HK-2 (cell line): ENCODE measurements at regions not wholly inside any gene's neighbourhood (a gene's known extent, or its start where the extent isn't known, plus 50 kb on each side); places are given as distances from the start of the nearest gene placed in this dataset.
A peak's percentile ranks its signal among the peaks of the same experiment; 100 is the strongest.
"Not testable (repeated sequence)": the region's sequence is repeated elsewhere in the genome, so short reads cannot be mapped to it uniquely, and the experiment has no call there.

Experiments used
- DNase-seq: peaks from one replicate; pipeline ENCODE4 v3.0.0-alpha.2; 2018; ENCODE audit not compliant: unreplicated experiment

DNA sequence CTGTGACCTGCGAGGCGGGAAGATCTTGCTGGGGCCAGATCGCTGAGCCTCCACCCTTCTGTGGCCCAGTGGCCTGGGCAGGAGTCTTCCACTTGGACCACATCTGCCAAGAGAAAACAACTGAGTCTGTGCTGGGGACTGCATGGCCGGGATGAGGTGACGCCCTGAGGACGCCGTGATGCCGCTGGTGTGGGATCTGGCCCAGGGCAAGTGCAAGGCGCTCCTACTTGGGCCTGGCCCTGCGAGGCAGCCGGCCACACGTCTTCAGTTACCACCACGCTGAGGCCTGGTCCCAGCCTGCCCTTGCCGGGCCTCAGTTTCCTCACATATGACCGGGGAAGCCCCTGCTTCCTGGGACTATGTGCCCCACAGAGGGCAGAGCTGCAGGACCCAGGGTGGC, 133.4 kb downstream of the SLC25A46 start:
- no peak for DNase-seq

DNA sequence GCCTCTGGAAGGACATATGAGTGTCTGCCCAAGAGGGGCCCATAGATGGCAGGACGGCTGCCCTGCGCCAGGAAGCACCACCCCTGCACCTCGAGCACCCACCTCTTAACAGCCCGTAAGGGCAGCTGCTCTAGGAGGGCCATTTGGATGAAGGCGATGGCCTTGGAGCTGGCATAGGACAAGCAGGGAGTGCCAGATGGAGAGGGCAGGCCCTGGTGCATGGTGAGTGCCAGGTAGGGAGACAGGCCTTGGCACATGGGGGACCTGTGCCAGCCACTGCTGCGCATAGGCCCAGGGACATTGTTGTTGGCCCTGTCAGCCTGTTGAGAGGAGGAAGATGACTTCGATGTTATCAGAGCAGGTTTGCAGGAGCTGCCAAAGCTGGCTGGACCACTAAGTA, 134.2 kb downstream of the SLC25A46 start:
- no peak for DNase-seq

DNA sequence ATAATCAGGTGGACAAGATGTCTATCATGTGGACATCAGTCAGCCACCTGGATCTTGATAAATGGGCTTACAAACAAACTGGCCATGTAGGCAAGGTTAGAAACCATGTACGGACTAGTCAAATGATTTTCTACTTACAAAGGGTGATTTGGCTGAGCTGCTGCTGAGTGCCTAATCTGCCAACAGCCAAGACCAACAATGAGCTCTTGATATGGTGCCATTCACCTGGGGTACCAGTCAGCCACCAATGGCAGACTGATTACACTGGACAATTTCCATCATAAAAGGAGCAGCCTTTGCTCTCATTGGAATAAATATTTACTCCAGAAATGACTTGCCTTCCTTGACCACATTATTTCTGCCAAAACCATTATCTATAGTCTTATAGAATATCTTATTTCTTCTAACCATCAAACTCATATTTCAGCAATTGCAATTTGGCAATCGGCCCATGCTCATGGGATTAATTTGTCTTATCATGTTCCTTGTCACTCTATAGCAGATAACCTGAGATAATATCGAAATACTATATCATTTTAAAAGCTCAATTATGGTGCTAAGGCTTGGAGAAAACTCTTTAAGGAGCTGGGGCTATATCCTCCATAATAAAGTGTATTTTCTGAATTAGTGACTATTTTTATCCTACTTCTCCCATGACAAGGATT, 135.1 kb downstream of the SLC25A46 start:
- no peak for DNase-seq

DNA sequence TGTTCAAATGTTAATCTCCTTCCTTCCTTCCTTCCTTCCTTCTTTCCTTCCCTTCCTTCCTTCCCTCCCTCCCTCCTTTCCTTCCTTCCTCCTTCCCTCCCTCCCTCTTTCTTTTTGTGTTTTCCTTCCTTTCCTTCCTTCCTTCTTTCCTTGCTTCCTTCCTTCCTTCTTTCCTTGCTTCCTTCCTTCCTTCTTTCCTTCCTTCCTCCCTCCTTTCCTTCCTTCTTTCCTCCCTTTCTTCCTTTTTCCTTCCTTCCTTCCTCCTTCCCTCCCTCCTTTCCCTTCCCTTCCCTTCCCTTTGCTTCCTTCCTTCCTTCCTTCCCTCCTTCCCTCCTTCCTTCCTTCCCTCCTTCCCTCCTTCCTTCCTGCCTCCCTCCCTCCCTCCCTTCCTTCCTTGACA, 136.3 kb downstream of the SLC25A46 start:
- DNase-seq, result not testable (repeated sequence)

DNA sequence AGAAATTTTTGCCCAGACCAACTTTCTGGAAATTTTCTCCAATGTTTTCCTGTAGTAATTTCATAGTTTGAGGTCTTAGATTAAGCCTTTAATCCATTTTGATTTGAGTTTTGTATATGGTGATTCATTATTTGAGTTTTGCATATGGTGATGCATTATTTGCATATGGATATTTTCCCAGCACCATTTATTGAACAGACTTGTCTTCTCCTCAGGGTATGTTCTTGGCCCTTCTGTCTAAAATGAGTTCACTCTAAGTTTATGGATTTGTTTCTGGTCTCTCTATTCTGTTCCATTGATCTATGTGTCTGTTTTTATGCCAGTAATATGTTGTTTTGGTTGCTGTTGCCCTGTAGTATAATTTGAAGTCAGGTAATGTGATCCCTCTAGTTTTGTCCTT, 139.3 kb downstream of the SLC25A46 start:
- DNase-seq, result no peak

DNA sequence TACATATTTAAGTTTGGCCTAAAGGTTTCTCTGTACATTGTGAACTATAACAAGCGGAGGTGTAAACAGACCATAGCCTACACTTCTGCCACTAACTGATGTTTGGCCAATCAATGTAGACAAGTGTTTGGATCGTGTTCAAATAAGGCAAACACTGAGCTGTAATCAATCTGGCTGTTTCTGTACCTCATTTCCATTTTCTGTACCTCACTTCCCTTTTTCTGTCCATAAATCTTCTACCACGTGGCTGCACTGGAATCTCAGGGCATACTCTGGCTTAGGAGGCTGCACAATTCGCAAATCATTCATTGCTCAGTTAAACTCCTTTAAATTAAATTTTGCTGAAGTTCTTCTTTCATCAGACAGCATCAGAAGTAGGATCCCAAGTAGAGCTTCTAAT, 140.9 kb downstream of the SLC25A46 start:
- no peak for DNase-seq

DNA sequence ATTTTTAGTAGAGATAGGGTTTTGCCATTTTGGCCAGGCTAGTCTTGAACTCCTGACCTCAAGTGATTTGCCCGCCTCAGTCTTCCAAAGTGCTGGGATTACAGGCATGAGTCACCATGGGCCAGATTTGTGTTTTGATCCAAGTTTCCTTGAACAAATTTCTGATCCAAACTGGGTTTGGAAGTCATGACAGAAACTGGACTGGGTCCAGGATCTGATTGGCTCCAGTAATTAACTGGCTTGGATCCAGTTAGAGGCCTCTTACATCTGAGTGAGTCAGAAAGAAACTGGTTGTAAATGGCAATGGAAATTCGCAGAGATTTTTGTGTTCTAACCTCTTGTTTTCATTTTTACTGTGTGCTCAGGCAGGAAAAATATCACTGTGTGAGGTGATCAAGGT, 141.6 kb downstream of the SLC25A46 start:
- no peak for DNase-seq

DNA sequence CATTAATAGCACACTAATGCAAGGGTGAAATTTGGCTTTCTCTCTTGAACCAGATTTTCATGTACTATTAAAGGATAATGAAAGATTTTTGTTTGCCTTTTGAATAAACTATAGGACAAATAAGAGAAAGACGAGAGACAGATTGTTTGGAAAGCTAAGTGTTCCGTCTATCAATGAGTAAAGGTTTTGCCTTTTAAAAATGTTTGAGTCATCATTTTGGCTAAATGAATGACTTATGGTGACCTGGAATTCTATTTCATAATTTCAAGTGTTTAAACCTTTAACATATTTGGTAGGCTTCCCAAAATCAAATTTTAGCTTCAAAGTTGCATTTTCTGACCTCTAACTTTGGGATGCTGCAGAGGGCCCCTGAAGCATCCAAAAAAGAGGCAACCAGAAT, 145.2 kb downstream of the SLC25A46 start:
- no peak for DNase-seq

DNA sequence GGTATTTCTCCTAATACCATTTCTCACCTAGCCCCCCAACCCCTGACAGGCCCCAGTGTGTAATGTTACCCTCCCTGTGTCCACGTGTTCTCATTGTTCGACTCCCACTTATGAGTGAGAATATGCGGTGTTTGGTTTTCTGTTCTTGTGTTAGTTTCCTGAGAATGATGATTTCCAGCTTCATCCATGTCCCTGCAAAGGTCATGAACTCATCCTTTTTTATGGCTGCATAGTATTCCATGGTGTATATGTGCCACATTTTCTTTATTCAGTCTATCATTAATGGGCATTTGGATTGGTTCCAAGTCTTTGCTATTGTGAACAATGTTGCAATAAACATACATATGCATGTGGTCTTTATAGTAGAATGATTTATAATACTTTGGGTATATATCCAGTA, 148.4 kb downstream of the SLC25A46 start:
- not testable (repeated sequence) for DNase-seq

DNA sequence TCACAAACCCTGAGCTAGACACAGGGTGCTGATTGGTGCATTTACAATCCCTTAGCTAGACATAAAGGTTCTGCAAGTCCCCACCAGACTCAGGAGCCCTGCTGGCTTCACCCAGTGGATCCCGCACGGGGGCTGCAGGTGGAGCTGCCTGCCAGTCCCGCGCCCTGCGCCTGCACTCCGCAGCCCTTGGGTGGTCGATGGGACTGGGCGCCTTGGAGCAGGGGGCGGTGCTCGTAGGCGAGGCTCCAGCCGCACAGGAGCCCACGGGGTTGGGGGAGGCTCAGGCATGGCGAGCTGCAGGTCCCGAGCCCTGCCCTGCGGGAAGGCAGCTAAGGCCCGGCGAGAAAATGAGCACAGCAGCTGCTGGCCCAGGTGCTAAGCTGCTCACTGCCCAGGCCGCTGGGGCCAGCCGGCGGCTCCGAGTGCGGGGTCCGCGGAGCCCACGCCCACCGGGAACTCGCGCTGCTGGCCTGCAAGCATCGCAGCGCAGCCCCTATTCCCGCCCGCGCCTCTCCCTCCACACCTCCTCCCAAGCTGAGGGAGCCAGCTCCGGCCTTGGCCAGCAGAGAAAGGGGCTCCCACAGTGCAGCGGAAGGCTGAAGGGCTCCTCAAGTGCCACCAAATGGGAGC, 155.2 kb downstream of the SLC25A46 start:
- not testable (repeated sequence) for DNase-seq

DNA sequence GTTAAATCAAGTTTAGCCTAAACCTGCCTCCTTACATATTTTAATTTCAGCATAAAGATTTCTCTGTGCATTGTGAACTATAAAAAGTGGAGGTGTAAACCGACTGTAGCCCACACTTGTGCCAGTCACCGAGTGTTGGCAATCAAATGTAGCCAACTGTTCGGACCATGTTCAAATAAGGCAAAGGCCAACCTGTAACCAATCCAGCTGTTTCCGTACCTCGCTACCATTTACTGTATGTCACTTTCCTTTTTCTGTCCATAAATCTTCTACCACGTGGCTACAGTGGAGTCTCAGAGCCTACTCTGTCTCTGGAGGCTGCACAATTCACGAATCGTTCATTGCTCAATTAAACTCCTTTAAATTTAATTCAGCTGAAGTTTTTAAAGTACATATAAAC, 156.0 kb downstream of the SLC25A46 start:
- no peak for DNase-seq

DNA sequence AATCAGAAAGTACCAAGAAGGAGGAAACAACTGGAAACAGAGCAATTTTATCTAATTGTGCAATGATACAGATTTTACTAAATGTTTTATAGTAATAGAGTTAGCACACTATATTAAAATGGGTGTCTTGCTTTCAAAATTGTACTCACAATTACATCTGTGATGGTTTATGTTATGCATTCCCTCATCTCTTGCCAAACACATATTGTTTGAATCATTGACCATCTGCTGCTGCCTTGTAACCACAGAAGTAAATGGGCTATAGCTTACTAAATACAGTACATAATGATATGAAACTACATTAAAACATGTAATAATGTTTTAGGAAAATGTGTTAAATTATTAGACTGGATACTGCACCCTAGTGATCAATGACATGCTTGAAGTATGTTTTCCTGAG, 158.1 kb downstream of the SLC25A46 start:
- no peak for DNase-seq

DNA sequence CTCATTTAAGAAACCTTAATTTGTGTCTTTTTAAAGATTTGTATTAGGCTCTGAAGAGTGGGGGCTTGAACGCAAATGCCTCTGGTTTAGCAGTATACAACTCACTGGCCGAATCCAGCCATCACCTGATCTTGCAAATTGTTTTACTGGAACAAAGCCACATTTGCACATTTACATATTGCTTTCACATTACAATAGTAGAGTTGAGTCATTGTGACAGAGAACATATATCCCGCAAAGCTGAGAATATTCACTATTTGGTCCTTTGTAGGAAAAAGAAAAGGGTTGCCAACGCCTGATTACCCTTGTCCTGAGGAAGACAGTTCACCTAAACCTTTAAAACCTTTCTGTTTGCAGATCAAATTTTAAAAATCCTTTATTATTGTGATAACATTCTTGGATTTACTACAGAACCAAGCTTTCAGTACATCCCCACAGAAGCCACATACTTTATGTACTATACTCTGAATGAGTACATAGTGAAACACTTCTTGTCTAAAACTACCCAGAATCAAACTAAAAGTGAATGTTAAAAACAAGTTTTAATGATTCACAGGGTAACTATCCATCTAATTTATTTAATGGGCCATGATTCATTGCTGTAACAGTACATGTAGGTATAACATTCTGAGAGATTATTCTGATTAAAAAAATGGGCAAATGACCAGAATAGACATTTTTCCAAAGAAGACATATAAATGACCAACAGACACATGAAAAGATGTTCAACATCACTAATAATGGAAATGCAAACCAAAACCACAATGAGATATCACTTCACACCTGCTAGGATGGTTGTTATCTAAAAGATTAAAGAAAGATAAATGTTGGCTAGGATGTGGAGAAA, 161.0 kb downstream of the SLC25A46 start:
- no peak for DNase-seq

DNA sequence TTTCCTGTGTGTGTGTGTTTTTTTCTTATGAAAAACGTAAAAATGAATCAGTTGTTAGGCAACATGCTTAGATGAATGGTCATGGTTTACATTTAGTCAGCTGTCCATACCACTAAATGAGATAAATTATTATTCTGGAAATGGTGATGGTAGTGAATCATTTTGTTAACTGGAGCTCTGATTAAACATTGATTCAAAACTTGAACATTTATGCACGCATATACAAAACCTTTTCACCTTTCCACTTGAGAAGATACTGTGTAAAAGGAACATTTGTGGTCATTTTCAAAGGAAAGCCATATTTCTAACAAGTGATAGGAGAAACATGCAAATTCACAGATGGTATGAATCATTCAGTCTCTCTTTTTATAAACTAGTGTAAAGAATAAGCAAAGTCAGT, 162.0 kb downstream of the SLC25A46 start:
- DNase-seq, result no peak

DNA sequence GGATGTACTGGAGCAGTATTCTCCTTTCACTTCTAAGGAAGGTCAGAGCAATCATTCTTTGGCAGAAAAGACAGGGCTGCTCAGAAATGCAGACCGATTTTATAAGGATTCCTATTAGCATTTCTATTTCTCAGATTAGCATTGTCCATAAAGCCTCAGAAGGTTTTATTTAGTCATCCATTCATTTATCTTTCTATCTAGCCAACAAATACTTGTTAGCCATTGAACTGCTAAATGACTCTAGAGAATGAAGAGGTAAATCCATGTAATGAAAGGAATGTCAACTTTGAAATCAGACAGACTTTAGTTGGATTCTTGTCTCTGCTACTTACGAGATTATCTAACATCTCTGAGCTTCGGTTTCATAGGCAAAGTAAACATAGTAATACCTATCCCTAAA, 165.2 kb downstream of the SLC25A46 start:
- DNase-seq, result no peak

DNA sequence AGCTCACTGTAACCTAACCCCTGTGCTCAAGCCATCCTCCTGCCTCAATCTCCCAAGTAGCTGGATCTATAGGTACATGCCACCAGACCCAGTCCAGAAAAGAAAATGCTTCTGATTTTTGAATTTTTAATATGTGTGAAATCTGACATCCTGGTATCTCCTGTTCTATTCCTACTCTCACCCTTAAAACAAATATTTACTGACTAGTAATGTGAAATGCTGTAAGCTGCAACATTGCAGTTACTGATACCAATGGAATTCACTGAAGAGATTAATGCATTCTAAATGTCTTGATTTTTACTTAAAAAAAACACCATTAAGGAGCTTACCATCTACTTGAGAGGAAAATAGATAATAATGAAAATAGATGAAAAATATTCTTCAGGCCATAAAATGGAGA, 162.7 kb upstream of the TSLP start:
- DNase-seq, result no peak

DNA sequence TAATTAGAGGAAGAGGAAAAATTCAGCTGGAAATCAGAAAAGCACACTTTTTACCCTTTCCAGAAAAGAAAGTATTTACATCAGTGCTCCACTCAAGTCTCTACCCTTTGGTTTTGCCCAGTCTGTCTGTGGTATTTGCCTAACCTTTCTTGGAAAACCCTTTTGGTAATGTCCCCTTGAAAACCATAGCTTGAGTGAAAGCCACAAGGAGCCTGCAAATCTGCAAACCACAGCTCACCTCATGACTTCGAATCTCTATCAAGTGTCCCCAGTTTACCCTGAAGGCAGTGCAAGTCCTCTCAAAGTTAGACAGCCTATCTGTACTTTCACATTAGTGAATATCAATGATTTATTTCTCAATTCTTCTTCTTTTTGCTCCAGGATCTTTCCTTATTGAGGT, 162.1 kb upstream of the TSLP start:
- no peak for DNase-seq

DNA sequence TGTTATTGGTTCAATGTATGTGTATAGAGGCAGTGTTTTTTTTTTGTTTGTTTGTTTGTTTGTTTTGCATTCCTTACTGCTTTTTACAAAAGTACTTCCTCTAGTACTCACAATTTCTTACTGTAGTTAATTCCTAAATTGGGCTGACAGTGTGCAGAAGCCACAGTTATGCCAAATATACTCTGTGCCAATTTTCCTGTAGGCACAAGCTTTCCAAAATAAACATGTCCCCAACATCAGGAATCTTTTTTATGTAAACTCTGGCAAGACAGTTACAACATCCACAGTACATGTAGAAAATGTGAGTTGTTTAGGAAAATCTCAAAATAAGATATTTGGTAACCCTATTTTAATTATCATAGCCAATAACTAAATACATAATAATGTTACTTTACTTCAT, 161.6 kb upstream of the TSLP start:
- no peak for DNase-seq

DNA sequence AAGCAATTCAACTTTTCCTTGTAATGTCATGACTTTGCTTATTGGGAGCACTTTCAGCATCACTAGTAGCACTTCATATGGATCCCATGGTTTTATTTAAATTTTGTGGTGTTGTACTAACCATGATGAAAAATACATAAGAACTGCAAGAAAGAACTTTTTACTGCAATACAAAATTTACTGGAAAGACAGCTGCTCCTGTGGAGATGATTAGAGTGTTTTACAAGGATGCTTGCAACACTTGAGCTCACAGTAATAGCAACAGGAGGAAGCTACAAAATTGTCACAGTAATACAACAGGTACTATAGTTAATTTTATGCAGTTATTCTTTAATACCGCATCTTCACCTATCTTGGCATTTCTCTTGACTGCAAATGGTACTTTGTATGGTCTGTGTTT, 158.3 kb upstream of the TSLP start:
- DNase-seq, result no peak

DNA sequence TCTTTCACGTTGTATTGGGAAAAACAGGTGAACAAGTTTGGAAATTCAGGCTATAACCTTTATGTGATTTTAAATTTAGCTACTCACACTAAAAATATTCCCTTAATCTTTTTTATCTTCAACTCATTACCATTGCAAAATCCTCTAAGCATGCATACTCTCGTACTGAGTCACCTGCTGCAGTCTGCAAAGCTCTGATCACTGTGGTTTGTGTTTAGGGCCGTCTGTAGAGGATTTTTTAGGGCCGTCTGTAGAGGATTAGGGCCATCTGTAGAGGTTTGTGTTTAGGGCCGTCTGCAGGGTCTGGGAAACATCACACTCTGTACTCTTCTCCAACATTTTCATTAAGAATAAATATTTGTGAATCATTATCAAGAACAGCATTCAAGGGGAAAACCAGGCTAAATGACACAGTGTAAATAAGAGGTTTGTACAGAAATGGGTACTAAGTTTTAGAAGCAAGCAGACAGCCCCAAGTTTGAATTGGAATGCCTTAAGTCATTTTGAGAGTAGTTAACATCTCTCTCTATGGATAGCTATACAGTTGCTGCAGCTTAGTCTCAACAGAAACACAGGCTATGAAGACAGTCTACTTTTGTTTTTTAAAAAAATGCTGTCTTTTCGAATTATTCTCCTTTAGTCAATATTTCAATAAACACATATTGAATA, 155.0 kb upstream of the TSLP start:
- DNase-seq, result peak; percentile 4

DNA sequence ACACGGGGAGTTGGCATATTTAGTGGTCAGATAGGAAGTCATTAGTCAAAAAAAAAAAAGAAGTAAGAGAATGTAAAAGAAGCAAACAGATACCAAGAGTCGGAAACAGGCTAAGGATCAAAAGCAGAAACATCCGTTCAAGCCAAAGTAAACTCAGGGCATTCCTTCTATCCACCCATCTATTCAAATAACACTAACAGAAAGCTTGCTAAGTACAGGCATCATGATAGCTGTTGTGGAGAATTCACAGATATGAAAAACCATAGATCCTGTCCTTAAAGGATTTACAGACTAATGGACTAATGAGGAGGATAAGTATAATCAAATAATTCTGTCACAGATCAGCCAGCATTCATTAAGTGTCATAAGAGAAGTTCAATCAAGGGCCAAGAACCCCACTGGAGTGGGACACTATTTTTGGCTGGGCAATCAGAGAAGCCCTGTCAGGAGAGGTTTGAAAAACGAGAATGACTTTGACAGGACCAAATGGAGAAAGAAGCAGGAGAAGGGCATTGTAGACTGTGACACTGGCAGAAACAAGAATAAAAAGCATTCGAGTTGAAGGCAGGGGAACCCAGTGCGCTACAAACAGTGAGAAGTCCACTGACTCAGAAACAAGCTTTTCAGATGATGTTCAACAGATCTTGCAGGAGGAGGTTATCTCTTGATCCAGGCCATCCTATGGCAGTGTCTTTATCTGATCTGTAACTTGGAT, 154.2 kb upstream of the TSLP start:
- no peak for DNase-seq

DNA sequence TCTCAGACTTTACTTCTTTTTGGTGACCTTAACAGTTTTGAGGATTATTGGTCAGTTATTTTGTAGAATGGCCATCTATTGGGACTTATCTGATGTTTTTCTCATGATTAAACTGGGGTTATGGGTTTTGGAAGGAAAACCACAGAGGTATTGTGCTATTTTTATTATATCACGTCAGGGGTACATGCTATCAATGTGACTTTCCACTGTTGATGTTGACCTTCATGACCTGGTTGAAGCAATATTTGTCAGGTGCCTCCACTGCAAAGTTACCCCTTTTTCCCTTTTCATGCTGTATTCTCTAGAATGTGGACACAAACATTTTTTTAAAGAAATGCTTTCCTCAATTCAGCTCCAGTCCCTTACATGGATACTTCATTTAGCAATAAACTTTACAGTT, 152.8 kb upstream of the TSLP start:
- DNase-seq, result no peak
